ENCODE measurements at regions not wholly inside any gene's neighbourhood (a gene's known extent, or its start where the extent isn't known, plus 50 kb on each side); places are given as distances from the start of the nearest gene placed in this dataset.

DNA sequence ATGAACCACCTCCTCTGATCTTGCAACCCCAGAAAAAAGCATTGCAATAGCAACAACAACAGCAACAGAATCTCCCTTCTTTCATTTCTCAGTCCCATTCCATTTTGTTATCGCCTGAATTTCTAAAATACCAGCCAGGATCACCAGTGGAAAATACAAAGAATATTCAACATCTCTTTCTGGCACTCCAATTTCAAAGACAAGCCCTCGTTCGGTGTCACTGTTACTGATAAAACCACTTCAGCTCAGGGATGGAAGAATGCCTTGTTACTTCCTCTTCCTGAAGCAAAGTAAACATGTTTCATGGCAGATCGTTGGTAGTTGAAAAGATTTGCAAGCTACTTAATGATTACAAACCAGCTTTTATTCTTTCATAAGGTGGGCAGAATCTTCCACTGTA lies 94.0 kb upstream of the SPTLC3 start:
- intact Hi-C loops (cut with micrococcal nuclease): no loop called here
- Mint-ChIP-seq H3K4me1 (ENCODE audit: insufficient read depth, unreplicated experiment) (no peaks in the 10 kb centered on the region), H3K36me3 (ENCODE audit: insufficient read depth, unreplicated experiment) (no peaks in the 10 kb centered on the region), H3K9me3 (ENCODE audit: unreplicated experiment) (no peaks in the 10 kb centered on the region), H3K27ac (ENCODE audit: low read depth, unreplicated experiment) (no peak overlapping the region), H3K4me3 (ENCODE audit: unreplicated experiment) (no peak overlapping the region), H3K27me3 (ENCODE audit: insufficient read depth, unreplicated experiment) (no peaks in the 10 kb centered on the region)
- ChIA-PET POLR2A (no interaction called here), CTCF (interaction anchor here (0.7 to 3.4 kb wide), 5 partner anchors 10 to 857 kb away, joined by 3 to 31 read pairs (median 6); no protein-coding TSS in a partner anchor)
- DNase-seq (ENCODE audit: unreplicated experiment): no peak
- no peak for TF ChIP-seq CTCF (IDR thresholded peaks at IDR 0.05; ENCODE audit: unreplicated experiment)
- BruUV-seq (replicated peaks): no TSS peak

GRCh38 chr20:12916699-12917098 lies 92.1 kb upstream of the SPTLC3 start:
- no TSS peak for BruUV-seq (replicated peaks)
- POLR2A ChIA-PET: interaction anchor here (0.9 kb wide), 1 partner anchor 10 kb away, joined by 3 read pairs; no protein-coding TSS in a partner anchor
- Mint-ChIP-seq H3K4me1 (ENCODE audit: insufficient read depth, unreplicated experiment) (no peaks in the 10 kb centered on the region), H3K27ac (ENCODE audit: low read depth, unreplicated experiment) (no peak overlapping the region), H3K36me3 (ENCODE audit: insufficient read depth, unreplicated experiment) (no peaks in the 10 kb centered on the region), H3K4me3 (ENCODE audit: unreplicated experiment) (no peak overlapping the region), H3K27me3 (ENCODE audit: insufficient read depth, unreplicated experiment) (no peaks in the 10 kb centered on the region), H3K9me3 (ENCODE audit: unreplicated experiment) (no peaks in the 10 kb centered on the region)
- no peak for DNase-seq (ENCODE audit: unreplicated experiment)
- intact Hi-C loops (cut with micrococcal nuclease): no loop called here
- CTCF ChIA-PET: interaction anchor here (0.5 to 3.4 kb wide), 4 partner anchors 9 to 1239 kb away, joined by 3 to 31 read pairs (median 5); no protein-coding TSS in a partner anchor
- TF ChIP-seq CTCF (IDR thresholded peaks at IDR 0.05; ENCODE audit: unreplicated experiment): no peak

- ChIA-PET POLR2A (interaction anchor here (0.8 to 2.6 kb wide), 4 partner anchors 13 to 42 kb away, joined by 3 to 12 read pairs (median 4); no protein-coding TSS in a partner anchor), CTCF (interaction anchor here (0.6 to 18.8 kb wide), 38 partner anchors 8 to 1373 kb away, joined by 3 to 558 read pairs (median 6); partner anchors contain the start of gene ISM1)
- Mint-ChIP-seq H3K4me3 (ENCODE audit: unreplicated experiment) (no peak overlapping the region), H3K9me3 (ENCODE audit: unreplicated experiment) (no peaks in the 10 kb centered on the region), H3K27me3 (ENCODE audit: insufficient read depth, unreplicated experiment) (no peaks in the 10 kb centered on the region), H3K27ac (ENCODE audit: low read depth, unreplicated experiment) (no peak overlapping the region), H3K36me3 (ENCODE audit: insufficient read depth, unreplicated experiment) (no peaks in the 10 kb centered on the region), H3K4me1 (ENCODE audit: insufficient read depth, unreplicated experiment) (peaks cover 14% of the 10 kb centered on the region)
- BruUV-seq (replicated peaks): no TSS peak
- no peak for DNase-seq (ENCODE audit: unreplicated experiment)
- no peak for TF ChIP-seq CTCF (IDR thresholded peaks at IDR 0.05; ENCODE audit: unreplicated experiment)
- intact Hi-C loops (cut with micrococcal nuclease): loop anchor here (2.0 kb wide), 1 partner anchor 623 kb away; no protein-coding TSS in a partner anchor
Observed at GRCh38 chr20:12924126-12924525, 84.6 kb upstream of the SPTLC3 start.

- ChIA-PET POLR2A (interaction anchor here (0.8 to 2.6 kb wide), 5 partner anchors 22 to 798 kb away, joined by 3 to 12 read pairs (median 3); no protein-coding TSS in a partner anchor), CTCF (interaction anchor here (0.6 to 18.8 kb wide), 48 partner anchors 8 to 1708 kb away, joined by 3 to 558 read pairs (median 4); no protein-coding TSS in a partner anchor)
- BruUV-seq (replicated peaks): no TSS peak
- intact Hi-C loops (cut with micrococcal nuclease): loop anchor here (1.0 to 2.0 kb wide), 4 partner anchors 41 to 622 kb away; no protein-coding TSS in a partner anchor
- Mint-ChIP-seq H3K27me3 (ENCODE audit: insufficient read depth, unreplicated experiment) (no peaks in the 10 kb centered on the region), H3K9me3 (ENCODE audit: unreplicated experiment) (no peaks in the 10 kb centered on the region), H3K4me1 (ENCODE audit: insufficient read depth, unreplicated experiment) (peaks cover 24% of the 10 kb centered on the region), H3K36me3 (ENCODE audit: insufficient read depth, unreplicated experiment) (no peaks in the 10 kb centered on the region), H3K27ac (ENCODE audit: low read depth, unreplicated experiment) (no peak overlapping the region), H3K4me3 (ENCODE audit: unreplicated experiment) (no peak overlapping the region)
- peak; percentile 94 for TF ChIP-seq CTCF (IDR thresholded peaks at IDR 0.05; ENCODE audit: unreplicated experiment)
- peak; percentile 78 for DNase-seq (ENCODE audit: unreplicated experiment)
Observed at GRCh38 chr20:12925210-12925755, 83.5 kb upstream of the SPTLC3 start.

Measured in MCF 10A (cell line).